Cardiac fibroblast (primary cell): ENCODE measurements at regions not wholly inside any gene's neighbourhood (a gene's known extent, or its start where the extent isn't known, plus 50 kb on each side); places are given as distances from the start of the nearest gene placed in this dataset.

ENCODE experiments used
- DNase-seq, 2 donors: peaks; one replicate each; pipeline versions ENCODE4 v3.0.0 to v3.0.0-alpha.2; 2010; ENCODE audit warnings: low read depth in 2 of 2
- H3K4me3 ChIP-seq, 2 donors: replicated peaks in 1 of 2; 1 replicate in 1 of 2; 2 replicates in 1 of 2; pipeline ENCODE4 v1.5.1; 2011; ENCODE audit warnings: low read depth in 2 of 2, low read length in 2 of 2, mild to moderate bottlenecking in 2 of 2, moderate library complexity in 1 of 2
- TF ChIP-seq, protein P1 (sequence below): IDR thresholded peaks from one replicate; pipeline ENCODE4 v1.5.1; 2011; ENCODE audit warnings: low read depth, mild to moderate bottlenecking, low read length, inconsistent platforms

DNA sequence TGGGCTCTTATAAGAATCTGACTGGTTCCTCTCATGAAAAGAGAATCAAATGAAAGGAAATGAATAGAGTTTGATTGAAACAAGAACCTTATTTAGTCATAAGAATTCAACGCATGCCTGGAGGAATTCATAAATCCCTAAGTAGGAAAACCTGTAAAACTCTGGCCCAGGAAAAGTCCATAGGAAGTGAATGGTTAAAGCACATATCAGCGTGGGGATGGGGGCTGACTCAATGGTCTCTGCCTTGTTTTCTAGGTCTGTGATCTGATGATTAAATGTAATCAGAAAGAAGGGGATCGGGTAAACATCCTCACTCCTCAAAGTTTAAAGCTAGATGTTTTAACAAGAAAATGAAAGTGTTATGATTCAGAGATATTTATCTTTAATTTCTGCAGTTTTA is 759.4 kb upstream of the C9orf72 start:
- no peak overlapping the region for H3K4me3 ChIP-seq
- DNase-seq, result no peak
- TF ChIP-seq, protein P1, sequence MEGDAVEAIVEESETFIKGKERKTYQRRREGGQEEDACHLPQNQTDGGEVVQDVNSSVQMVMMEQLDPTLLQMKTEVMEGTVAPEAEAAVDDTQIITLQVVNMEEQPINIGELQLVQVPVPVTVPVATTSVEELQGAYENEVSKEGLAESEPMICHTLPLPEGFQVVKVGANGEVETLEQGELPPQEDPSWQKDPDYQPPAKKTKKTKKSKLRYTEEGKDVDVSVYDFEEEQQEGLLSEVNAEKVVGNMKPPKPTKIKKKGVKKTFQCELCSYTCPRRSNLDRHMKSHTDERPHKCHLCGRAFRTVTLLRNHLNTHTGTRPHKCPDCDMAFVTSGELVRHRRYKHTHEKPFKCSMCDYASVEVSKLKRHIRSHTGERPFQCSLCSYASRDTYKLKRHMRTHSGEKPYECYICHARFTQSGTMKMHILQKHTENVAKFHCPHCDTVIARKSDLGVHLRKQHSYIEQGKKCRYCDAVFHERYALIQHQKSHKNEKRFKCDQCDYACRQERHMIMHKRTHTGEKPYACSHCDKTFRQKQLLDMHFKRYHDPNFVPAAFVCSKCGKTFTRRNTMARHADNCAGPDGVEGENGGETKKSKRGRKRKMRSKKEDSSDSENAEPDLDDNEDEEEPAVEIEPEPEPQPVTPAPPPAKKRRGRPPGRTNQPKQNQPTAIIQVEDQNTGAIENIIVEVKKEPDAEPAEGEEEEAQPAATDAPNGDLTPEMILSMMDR, result no peak

DNA sequence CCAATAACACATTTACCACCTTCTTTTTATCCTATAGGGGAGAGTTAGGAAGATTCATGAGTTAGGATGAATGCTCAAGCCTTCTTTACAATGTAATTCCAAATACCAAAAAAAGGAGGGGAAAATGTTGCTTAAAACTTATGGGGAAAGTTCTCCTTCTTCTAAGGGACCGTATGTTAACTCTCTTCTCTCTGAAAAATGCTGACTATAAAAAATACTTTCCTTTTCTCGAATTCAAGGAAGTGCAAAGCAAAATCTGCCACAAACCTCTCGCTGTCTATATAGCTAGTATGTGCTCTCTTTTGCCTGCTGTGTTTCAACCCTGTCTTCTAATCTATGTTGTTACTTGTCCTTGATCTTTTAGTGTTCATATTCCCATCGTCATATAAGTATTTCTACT is 768.6 kb upstream of the C9orf72 start:
- TF ChIP-seq, protein P1, result no peak
- DNase-seq, result no peak
- no peak overlapping the region for H3K4me3 ChIP-seq

DNA sequence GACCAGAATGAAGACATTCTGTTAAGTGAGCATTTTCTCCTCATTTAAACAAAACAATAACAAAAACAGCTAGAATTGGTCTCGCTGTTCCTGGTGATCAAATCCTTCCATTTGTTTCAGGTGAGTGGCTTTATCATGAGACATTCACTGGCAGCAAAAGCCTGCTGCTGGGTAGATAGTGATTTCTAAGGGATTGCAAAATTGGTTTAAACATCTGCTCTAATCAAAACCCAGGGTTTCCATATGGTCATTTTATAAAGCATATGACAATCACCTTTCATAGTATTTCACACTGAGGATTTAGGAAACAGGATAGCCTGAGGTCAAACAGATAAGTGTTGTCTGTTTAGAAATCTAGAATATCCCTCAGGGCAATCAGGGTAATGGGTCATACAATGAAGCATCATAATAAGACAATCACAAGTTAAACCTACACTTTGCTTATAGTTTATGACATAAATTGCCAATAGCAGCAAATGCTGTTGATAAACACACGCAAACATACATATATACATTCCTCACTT is 769.6 kb upstream of the C9orf72 start:
- DNase-seq, result no peak
- no peak overlapping the region for H3K4me3 ChIP-seq
- TF ChIP-seq, protein P1, result no peak

- no peak for DNase-seq
- TF ChIP-seq, protein P1, result no peak
- H3K4me3 ChIP-seq, result no peak overlapping the region
Measured at GRCh38 chr9:28363151-28363562, 789.9 kb upstream of the C9orf72 start.

DNA sequence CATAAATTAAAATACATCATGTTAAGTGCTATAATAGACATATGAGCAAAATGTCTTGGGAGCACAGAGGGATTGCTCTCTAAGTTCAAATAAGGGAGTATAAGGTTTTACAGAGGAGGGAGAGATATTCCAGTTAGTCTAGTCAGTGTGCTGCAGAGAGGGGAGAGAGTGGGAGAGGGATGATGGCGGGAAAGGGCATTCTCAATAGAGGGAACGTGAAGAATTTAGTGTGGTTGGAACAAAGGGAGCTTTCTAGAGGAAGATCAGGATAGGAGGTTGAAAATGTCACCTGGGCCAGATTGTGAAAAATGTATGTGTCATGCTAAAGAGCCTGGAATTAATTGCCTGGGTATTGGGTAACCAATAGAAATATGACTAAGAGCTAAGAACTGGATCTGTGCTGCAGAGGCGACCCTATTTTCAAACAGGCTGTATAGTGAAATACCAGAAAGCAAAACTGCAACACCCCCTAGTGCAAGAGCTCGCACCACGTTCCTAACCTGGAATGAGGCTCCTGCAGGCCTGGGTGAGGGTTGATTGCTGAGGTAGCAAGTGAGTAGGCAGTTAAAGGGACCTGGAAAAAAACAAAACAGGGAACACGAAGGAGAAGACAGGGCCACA is 791.8 kb upstream of the C9orf72 start:
- no peak for DNase-seq
- TF ChIP-seq, protein P1, result no peak

DNA sequence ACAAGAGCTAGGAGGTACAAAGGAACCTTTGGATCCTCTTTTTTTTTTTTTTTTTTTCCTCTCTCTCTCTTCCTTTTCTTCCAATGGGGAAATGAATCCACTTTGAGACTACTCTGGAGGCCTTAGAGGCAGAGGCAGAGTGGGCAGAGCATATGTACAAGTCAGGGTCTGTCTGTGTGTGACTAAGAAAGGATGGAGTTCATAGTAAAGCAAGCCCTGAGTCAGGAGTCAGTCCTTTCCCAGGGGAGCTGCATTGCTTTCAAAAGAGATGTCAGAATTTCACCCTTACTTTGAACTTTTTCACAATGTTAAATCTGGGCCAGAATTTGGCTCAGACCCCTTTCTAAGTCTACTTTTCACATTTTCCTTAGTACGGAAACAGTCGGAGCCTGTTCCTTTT is 792.4 kb upstream of the C9orf72 start:
- no peak for DNase-seq
- TF ChIP-seq, protein P1, result no peak
- H3K4me3 ChIP-seq, result no peak overlapping the region

More for the DNA sequence above, 791.8 kb upstream of the C9orf72 start:
- H3K4me3 ChIP-seq, result no peak overlapping the region

GRCh38 chr9:28378231-28378630 is 805.0 kb upstream of the C9orf72 start:
- no peak for DNase-seq
- TF ChIP-seq, protein P1, result no peak
- no peak overlapping the region for H3K4me3 ChIP-seq
